SU-DHL-6 (cell line): ENCODE measurements at regions not wholly inside any gene's neighbourhood (a gene's known extent, or its start where the extent isn't known, plus 50 kb on each side); places are given as distances from the start of the nearest gene placed in this dataset.

ENCODE experiments used
- H2AFZ ChIP-seq: fragments of 200-600 bp; sonication (generic); 2 replicates; pipeline ENCODE4 v1.6.1; 2014; ENCODE audit warnings: low read depth, mild to moderate bottlenecking, moderate library complexity, mixed read lengths, antibody characterized with exemption, low read length; ENCODE audit not compliant: severe bottlenecking
- H3F3A ChIP-seq: fragments of 200-600 bp; shearing (Covaris generic); 2 replicates; pipeline ENCODE4 v1.6.0; 2016; ENCODE audit warnings: antibody characterized with exemption, mild to moderate bottlenecking; ENCODE audit not compliant: insufficient read depth
- H3K27ac ChIP-seq: fragments of 200-600 bp; sonication (generic); 2 replicates; pipeline ENCODE4 v1.5.1; 2016; ENCODE audit warnings: low read depth, mild to moderate bottlenecking, low read length, moderate library complexity, mixed read lengths
- H3K27me3 ChIP-seq: fragments of 200-600 bp; sonication (generic), shearing (Covaris generic); 2 replicates; pipeline ENCODE4 v1.6.0; 2014; ENCODE audit warnings: mild to moderate bottlenecking, low read length
- H3K36me3 ChIP-seq: fragments of 200-600 bp; sonication (generic); 2 replicates; pipeline ENCODE4 v1.6.1; 2014; ENCODE audit warnings: mild to moderate bottlenecking, low read length, mixed read lengths
- H3K4me2 ChIP-seq: fragments of 300-600, 200-600 bp; shearing (Covaris generic), sonication (generic); 2 replicates; pipeline ENCODE4 v1.6.0; 2014; ENCODE audit warnings: low read length, low read depth, mild to moderate bottlenecking; ENCODE audit not compliant: poor library complexity, severe bottlenecking
- H3K4me3 ChIP-seq: fragments of 200-600 bp; sonication (generic); 2 replicates; pipeline ENCODE4 v1.5.1; 2014; ENCODE audit warnings: antibody characterized with exemption, low read length, mild to moderate bottlenecking, mixed read lengths; ENCODE audit not compliant: insufficient read depth, poor library complexity, severe bottlenecking
- H3K79me2 ChIP-seq: fragments of 200-600 bp; sonication (generic); 2 replicates; pipeline ENCODE4 v1.6.1; 2014; ENCODE audit warnings: mild to moderate bottlenecking, low read length, moderate library complexity; ENCODE audit not compliant: insufficient read depth
- H3K9ac ChIP-seq: fragments of 200-600 bp; sonication (generic); 2 replicates; pipeline ENCODE4 v1.7.0; 2014; ENCODE audit warnings: mild to moderate bottlenecking, low read length
- H3K9me2 ChIP-seq: fragments of 200-600 bp; sonication (generic); replicated peaks from 2 replicates; pipeline ENCODE4 v1.6.1; 2014; ENCODE audit warnings: low read length; ENCODE audit not compliant: insufficient read depth
- H3K9me3 ChIP-seq: fragments of 200-600 bp; sonication (generic); 2 replicates; pipeline ENCODE4 v1.6.1; 2014; ENCODE audit warnings: low read length, mixed read lengths; ENCODE audit not compliant: insufficient read depth
- H4K20me1 ChIP-seq: fragments of 200-600 bp; sonication (generic); 2 replicates; pipeline ENCODE4 v1.6.1; 2014; ENCODE audit warnings: low read depth, mild to moderate bottlenecking, antibody characterized with exemption, low read length, moderate library complexity, mixed read lengths
- CTCF ChIP-seq: fragments of 200-600 bp; sonication (generic); IDR thresholded peaks from one replicate; pipeline ENCODE4 v1.5.1; 2017; ENCODE audit warnings: antibody characterized with exemption, mild to moderate bottlenecking, low read length, moderate library complexity; ENCODE audit not compliant: insufficient read depth, poor library complexity, severe bottlenecking
- EZH2phosphoT487 ChIP-seq: fragments of 200-600 bp; sonication (generic), shearing (Covaris generic); conservative IDR thresholded peaks from 2 replicates; pipeline ENCODE4 v1.6.1; 2018; ENCODE audit warnings: mild to moderate bottlenecking, antibody characterized with exemption, low read length, moderate library complexity, mixed read lengths

GRCh38 chr14:97156705-97157104, 359.5 kb downstream of the VRK1 start:
- Histone ChIP-seq H3K79me2 (no peaks in the 10 kb centered on the region), H3K4me3 (no peak overlapping the region), H2AFZ (no peak overlapping the region), H3K27me3 (no peaks in the 10 kb centered on the region), H3K4me2 (no peak overlapping the region), H3K36me3 (no peaks in the 10 kb centered on the region), H3F3A (no peaks in the 10 kb centered on the region), H3K9me3 (peaks cover 4% of the 10 kb centered on the region; the same call in 1 of the 2 replicates), H3K9me2 (no peaks in the 10 kb centered on the region), H3K9ac (no peak overlapping the region), H3K27ac (no peak overlapping the region), H4K20me1 (no peaks in the 10 kb centered on the region)
- TF ChIP-seq CTCF (no peak), EZH2phosphoT487 (no peak)

- no peak for TF ChIP-seq EZH2phosphoT487
- no peak for TF ChIP-seq CTCF
- peaks cover 4% of the 10 kb centered on the region; the same call in 1 of the 2 replicates for H3K9me3 ChIP-seq
Measured at GRCh38 chr14:97158102-97158501, 360.9 kb downstream of the VRK1 start.

GRCh38 chr14:97159124-97159523, 361.9 kb downstream of the VRK1 start:
- no peaks in the 10 kb centered on the region for H3F3A ChIP-seq
- H2AFZ ChIP-seq = no peak overlapping the region
- H3K9ac ChIP-seq = no peak overlapping the region
- H3K4me3 ChIP-seq = no peak overlapping the region
- peaks cover 4% of the 10 kb centered on the region; the same call in 1 of the 2 replicates for H3K9me3 ChIP-seq
- TF ChIP-seq CTCF = no peak
- no peak for TF ChIP-seq EZH2phosphoT487
- no peaks in the 10 kb centered on the region for H3K79me2 ChIP-seq
- no peaks in the 10 kb centered on the region for H3K36me3 ChIP-seq
- no peaks in the 10 kb centered on the region for H4K20me1 ChIP-seq
- no peak overlapping the region for H3K4me2 ChIP-seq
- H3K27ac ChIP-seq = no peak overlapping the region
- H3K9me2 ChIP-seq = no peaks in the 10 kb centered on the region
- H3K27me3 ChIP-seq = no peaks in the 10 kb centered on the region

More at GRCh38 chr14:97158102-97158501, 360.9 kb downstream of the VRK1 start:
- no peak overlapping the region for H3K9ac ChIP-seq
- no peak overlapping the region for H3K4me3 ChIP-seq
- no peaks in the 10 kb centered on the region for H4K20me1 ChIP-seq
- no peaks in the 10 kb centered on the region for H3K9me2 ChIP-seq
- H3K27ac ChIP-seq = no peak overlapping the region
- H3K4me2 ChIP-seq = no peak overlapping the region
- H3K27me3 ChIP-seq = no peaks in the 10 kb centered on the region
- no peaks in the 10 kb centered on the region for H3K79me2 ChIP-seq
- H3K36me3 ChIP-seq = no peaks in the 10 kb centered on the region
- no peak overlapping the region for H2AFZ ChIP-seq
- no peaks in the 10 kb centered on the region for H3F3A ChIP-seq

- Histone ChIP-seq H3K4me2 (no peak overlapping the region), H4K20me1 (no peaks in the 10 kb centered on the region), H3K79me2 (no peaks in the 10 kb centered on the region), H3K36me3 (no peaks in the 10 kb centered on the region), H3K27ac (no peak overlapping the region), H3K27me3 (no peaks in the 10 kb centered on the region), H3K9ac (no peak overlapping the region), H3K9me3 (peaks cover 4% of the 10 kb centered on the region; the same call in 1 of the 2 replicates), H3K4me3 (no peak overlapping the region), H3K9me2 (no peaks in the 10 kb centered on the region), H3F3A (no peaks in the 10 kb centered on the region), H2AFZ (no peak overlapping the region)
- TF ChIP-seq EZH2phosphoT487 = no peak
- TF ChIP-seq CTCF = no peak
Measured at GRCh38 chr14:97162621-97163020, 365.4 kb downstream of the VRK1 start.
